ENCODE measurements at regions not wholly inside any gene's neighbourhood (a gene's known extent, or its start where the extent isn't known, plus 50 kb on each side); places are given as distances from the start of the nearest gene placed in this dataset.

DNA sequence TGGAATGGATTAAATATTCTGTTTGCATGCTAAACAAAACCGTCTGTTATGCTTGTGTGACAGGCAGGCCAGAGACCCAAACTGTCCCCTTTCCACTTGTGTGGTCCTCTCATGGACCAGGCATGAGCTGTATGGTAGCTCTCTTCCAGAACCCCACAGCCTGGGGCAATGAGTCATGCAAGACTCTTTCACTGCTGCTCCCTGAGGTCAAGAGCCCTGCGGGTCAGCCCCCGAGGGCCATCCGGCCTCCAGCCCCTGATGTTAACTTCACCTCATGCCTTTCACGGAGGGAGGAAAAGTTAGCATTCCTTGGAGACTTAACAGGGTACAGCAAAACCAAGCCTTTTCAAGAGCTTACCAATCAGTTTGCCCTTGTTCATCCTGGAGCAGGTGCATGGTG is 239.1 kb upstream of the DIO3 start:
- TF ChIP-seq GATA3 (IDR thresholded peaks at IDR 0.05; ENCODE audit: low read depth, low read length) (no peak), GATA2 (IDR thresholded peaks at IDR 0.05; ENCODE audit: low read depth, low read length) (no peak)
